Mesenchymal stem cell (in vitro differentiated cells and primary cell): ENCODE measurements at regions not wholly inside any gene's neighbourhood (a gene's known extent, or its start where the extent isn't known, plus 50 kb on each side); places are given as distances from the start of the nearest gene placed in this dataset.

Experiments
- DNase-seq: peaks from one replicate; pipeline ENCODE4 v3.0.0-alpha.2; 2013
- H2AFZ ChIP-seq: one replicate; pipeline ENCODE4 v1.6.1; 2013; ENCODE audit warnings: low read depth, mild to moderate bottlenecking, control low read depth, inconsistent platforms, low read length, moderate library complexity
- H2AK5ac ChIP-seq: 2 replicates; pipeline ENCODE4 v1.6.1; 2013; ENCODE audit warnings: low read length, moderate library complexity, mild to moderate bottlenecking, inconsistent platforms; ENCODE audit not compliant: severe bottlenecking
- H2BK120ac ChIP-seq: one replicate; pipeline ENCODE4 v1.6.1; 2013; ENCODE audit warnings: low read depth, mild to moderate bottlenecking, inconsistent platforms, low read length, moderate library complexity
- H2BK12ac ChIP-seq, 2 experiments: one replicate each; pipeline ENCODE4 v1.6.1; 2013; ENCODE audit warnings: inconsistent platforms in 2 of 2, low read length in 2 of 2, mild to moderate bottlenecking in 2 of 2, moderate library complexity in 2 of 2, control low read depth in 1 of 2
- H2BK15ac ChIP-seq: one replicate; pipeline ENCODE4 v1.6.1; 2013; ENCODE audit warnings: mild to moderate bottlenecking, low read depth, inconsistent platforms; ENCODE audit not compliant: poor library complexity, severe bottlenecking
- H2BK5ac ChIP-seq: 2 replicates; pipeline ENCODE4 v1.6.1; 2013; ENCODE audit warnings: low read depth, mild to moderate bottlenecking, low read length, control low read depth, inconsistent platforms; ENCODE audit not compliant: poor library complexity, severe bottlenecking
- H3K14ac ChIP-seq, 2 experiments: one replicate each; pipeline ENCODE4 v1.6.1; 2013; ENCODE audit warnings: inconsistent platforms in 2 of 2, low read length in 2 of 2, control low read depth in 1 of 2, mild to moderate bottlenecking in 1 of 2, moderate library complexity in 1 of 2
- H3K18ac ChIP-seq, 2 experiments: one replicate each; pipeline ENCODE4 v1.6.1; 2013; ENCODE audit warnings: inconsistent platforms in 2 of 2, low read length in 2 of 2, control low read depth in 1 of 2, low read depth in 1 of 2, mild to moderate bottlenecking in 1 of 2
- H3K23ac ChIP-seq, 2 experiments: one replicate each; pipeline ENCODE4 v1.6.1; 2013; ENCODE audit warnings: inconsistent platforms in 2 of 2, low read length in 2 of 2, mild to moderate bottlenecking in 2 of 2, moderate library complexity in 2 of 2, control low read depth in 1 of 2
- H3K27ac ChIP-seq: 2 replicates; pipeline ENCODE4 v1.5.1; 2013; ENCODE audit warnings: mild to moderate bottlenecking, moderate library complexity, low read length, control low read depth, inconsistent platforms; ENCODE audit not compliant: poor library complexity, severe bottlenecking
- H3K27me3 ChIP-seq, 2 experiments: 2 replicates each; pipeline versions ENCODE4 v1.6.1 to v1.7.0; 2013; ENCODE audit warnings: low read length in 2 of 2, mild to moderate bottlenecking in 2 of 2, moderate library complexity in 2 of 2, control low read depth in 1 of 2, inconsistent platforms in 1 of 2; ENCODE audit not compliant: control insufficient read depth in 1 of 2, insufficient read depth in 1 of 2
- H3K36me3 ChIP-seq, 2 experiments: 2 replicates each; pipeline versions ENCODE4 v1.6.1 to v1.7.0; 2013; ENCODE audit warnings: low read length in 2 of 2, control low read depth in 1 of 2, inconsistent platforms in 1 of 2, low read depth in 1 of 2, mild to moderate bottlenecking in 1 of 2; ENCODE audit not compliant: insufficient read depth in 2 of 2, control insufficient read depth in 1 of 2
- H3K4ac ChIP-seq, 2 experiments: one replicate each; pipeline ENCODE4 v1.6.1; 2013; ENCODE audit warnings: inconsistent platforms in 2 of 2, low read length in 2 of 2, mild to moderate bottlenecking in 2 of 2, moderate library complexity in 2 of 2, control low read depth in 1 of 2, low read depth in 1 of 2
- H3K4me1 ChIP-seq: 2 replicates; pipeline ENCODE4 v1.6.1; 2013; ENCODE audit warnings: low read depth, low read length, control low read depth; ENCODE audit not compliant: control insufficient read depth, insufficient read depth
- H3K4me2 ChIP-seq: 2 replicates; pipeline ENCODE4 v1.6.1; 2013; ENCODE audit warnings: low read length, mild to moderate bottlenecking, inconsistent platforms; ENCODE audit not compliant: poor library complexity, severe bottlenecking
- H3K4me3 ChIP-seq, 2 experiments: 2 replicates each; pipeline versions ENCODE4 v1.5.1 to v1.7.0; 2013; ENCODE audit warnings: low read length in 2 of 2, mild to moderate bottlenecking in 2 of 2, control low read depth in 1 of 2, low read depth in 1 of 2; ENCODE audit not compliant: insufficient read depth in 1 of 2
- H3K79me1 ChIP-seq: replicated peaks from 2 replicates; pipeline ENCODE4 v1.6.1; 2013; ENCODE audit warnings: mild to moderate bottlenecking, control low read depth, low read length, inconsistent platforms; ENCODE audit not compliant: poor library complexity, severe bottlenecking
- H3K9ac ChIP-seq: 2 replicates; pipeline ENCODE4 v1.7.0; 2013; ENCODE audit warnings: mild to moderate bottlenecking, low read length, moderate library complexity
- H3K9me3 ChIP-seq: 2 replicates; pipeline ENCODE4 v1.7.0; 2013; ENCODE audit warnings: mild to moderate bottlenecking, low read length; ENCODE audit not compliant: control insufficient read depth
- H4K8ac ChIP-seq: one replicate; pipeline ENCODE4 v1.6.1; 2013; ENCODE audit warnings: inconsistent platforms, mild to moderate bottlenecking, low read length, moderate library complexity
- H4K91ac ChIP-seq: one replicate; pipeline ENCODE4 v1.6.1; 2013; ENCODE audit warnings: mild to moderate bottlenecking, low read length, inconsistent platforms
- WGBS: methylation state at CpG from one replicate; pipeline ENCODE4 v1.1.7; 2013; ENCODE audit warnings: mixed read lengths; 5-methylcytosine and 5-hydroxymethylcytosine counted together

GRCh38 chr6:144778056-144778455 lies 492.9 kb downstream of the UTRN start:
- H2BK5ac ChIP-seq: no peak overlapping the region
- H2AFZ ChIP-seq: no peak overlapping the region
- H3K27me3 ChIP-seq: no peaks in the 10 kb centered on the region
- H2BK120ac ChIP-seq: no peak overlapping the region
- H3K4me2 ChIP-seq: no peak overlapping the region
- no peak overlapping the region for H3K4ac ChIP-seq
- no peak overlapping the region for H3K23ac ChIP-seq
- H3K18ac ChIP-seq: no peak overlapping the region
- H4K91ac ChIP-seq: no peak overlapping the region
- H3K27ac ChIP-seq: no peak overlapping the region
- no peak overlapping the region for H2AK5ac ChIP-seq
- H4K8ac ChIP-seq: no peak overlapping the region
- no peaks in the 10 kb centered on the region for H3K9me3 ChIP-seq
- peaks cover 13% of the 10 kb centered on the region for H3K79me1 ChIP-seq
- DNase-seq: no peak
- no peak overlapping the region for H3K14ac ChIP-seq
- 93% methylated on average over 2 of the region's 2 CpGs for WGBS
- peaks cover 5% of the 10 kb centered on the region for H3K4me1 ChIP-seq
- H3K36me3 ChIP-seq: peaks cover 0 to 51% of the 10 kb centered on the region in 2 experiments
- H2BK12ac ChIP-seq: no peak overlapping the region
- H3K4me3 ChIP-seq: no peak overlapping the region
- H3K9ac ChIP-seq: no peak overlapping the region
- no peak overlapping the region for H2BK15ac ChIP-seq

- no peak overlapping the region for H3K4me2 ChIP-seq
- no peak overlapping the region for H3K4ac ChIP-seq
- H2BK12ac ChIP-seq: no peak overlapping the region
- H4K8ac ChIP-seq: no peak overlapping the region
- no peak for DNase-seq
- H3K4me3 ChIP-seq: no peak overlapping the region
- H4K91ac ChIP-seq: no peak overlapping the region
- H3K27me3 ChIP-seq: no peaks in the 10 kb centered on the region
- H3K79me1 ChIP-seq: peaks cover 13% of the 10 kb centered on the region
- no peak overlapping the region for H2BK120ac ChIP-seq
- WGBS: 96% methylated on average over 1 of the region's 1 CpG
- no peak overlapping the region for H3K27ac ChIP-seq
- no peak overlapping the region for H2AK5ac ChIP-seq
- H3K9ac ChIP-seq: no peak overlapping the region
- H2BK5ac ChIP-seq: no peak overlapping the region
- H3K4me1 ChIP-seq: peaks cover 5% of the 10 kb centered on the region
- H2AFZ ChIP-seq: no peak overlapping the region
- peaks cover 0 to 51% of the 10 kb centered on the region in 2 experiments for H3K36me3 ChIP-seq
- no peak overlapping the region for H3K18ac ChIP-seq
- no peak overlapping the region for H3K23ac ChIP-seq
- H3K14ac ChIP-seq: no peak overlapping the region
- H3K9me3 ChIP-seq: no peaks in the 10 kb centered on the region
- H2BK15ac ChIP-seq: no peak overlapping the region
Measured at GRCh38 chr6:144778773-144779492, 493.8 kb downstream of the UTRN start.

GRCh38 chr6:144781836-144782235 lies 496.7 kb downstream of the UTRN start:
- H3K18ac ChIP-seq: no peak overlapping the region
- H3K27ac ChIP-seq: no peak overlapping the region
- no peak overlapping the region for H2BK5ac ChIP-seq
- no peak overlapping the region for H3K14ac ChIP-seq
- H2AK5ac ChIP-seq: no peak overlapping the region
- H3K27me3 ChIP-seq: no peaks in the 10 kb centered on the region
- H3K23ac ChIP-seq: no peak overlapping the region
- H2BK120ac ChIP-seq: no peak overlapping the region
- H3K4ac ChIP-seq: no peak overlapping the region
- H2BK15ac ChIP-seq: no peak overlapping the region
- H3K9ac ChIP-seq: no peak overlapping the region
- DNase-seq: no peak
- H2BK12ac ChIP-seq: no peak overlapping the region
- H2AFZ ChIP-seq: no peak overlapping the region
- peaks cover 4 to 31% of the 10 kb centered on the region in 2 experiments for H3K36me3 ChIP-seq
- no peak overlapping the region for H3K4me3 ChIP-seq
- H3K79me1 ChIP-seq: peaks cover 14% of the 10 kb centered on the region
- H4K91ac ChIP-seq: no peak overlapping the region
- no peaks in the 10 kb centered on the region for H3K4me1 ChIP-seq
- H4K8ac ChIP-seq: no peak overlapping the region
- no peak overlapping the region for H3K4me2 ChIP-seq
- no peaks in the 10 kb centered on the region for H3K9me3 ChIP-seq
- 82% methylated on average over 1 of the region's 3 CpGs for WGBS

GRCh38 chr6:144782634-144783033 lies 497.5 kb downstream of the UTRN start:
- Histone ChIP-seq H3K14ac (no peak overlapping the region), H2AFZ (no peak overlapping the region), H3K18ac (no peak overlapping the region), H2AK5ac (no peak overlapping the region), H3K23ac (no peak overlapping the region), H3K4ac (no peak overlapping the region), H3K27me3 (no peaks in the 10 kb centered on the region), H3K9me3 (no peaks in the 10 kb centered on the region), H3K9ac (no peak overlapping the region), H3K4me3 (no peak overlapping the region), H3K79me1 (peaks cover 12% of the 10 kb centered on the region), H3K27ac (no peak overlapping the region), H3K4me2 (no peak overlapping the region), H2BK12ac (no peak overlapping the region), H2BK15ac (no peak overlapping the region), H3K36me3 (peaks cover 4 to 30% of the 10 kb centered on the region in 2 experiments), H4K91ac (no peak overlapping the region), H3K4me1 (no peaks in the 10 kb centered on the region), H4K8ac (no peak overlapping the region), H2BK5ac (no peak overlapping the region), H2BK120ac (no peak overlapping the region)
- 100% methylated on average over 6 of the region's 6 CpGs for WGBS
- no peak for DNase-seq
